A673 (cell line): ENCODE measurements at regions not wholly inside any gene's neighbourhood (a gene's known extent, or its start where the extent isn't known, plus 50 kb on each side); places are given as distances from the start of the nearest gene placed in this dataset.
A peak's percentile ranks its signal among the peaks of the same experiment; 100 is the strongest.

Experiments
- BruUV-seq: library from RNA; stranded (reverse); fragments of 400-500 nt; replicated peaks from 2 replicates; lab custom pipeline; 2021; lab: Mats Ljungman, UMichigan
- CTCF ChIA-PET: fragments of 300-600 bp; sonication (Branson Sonifier 250); formaldehyde crosslinking; loops from one replicate; lab custom pipeline; 2022; ENCODE audit warnings: antibody characterized with exemption; lab: Charles Lee
- POLR2A ChIA-PET: fragments of 300-600 bp; sonication (Branson Sonifier 250); formaldehyde crosslinking; loops from one replicate; lab custom pipeline; 2022; ENCODE audit warnings: antibody characterized with exemption; ENCODE audit not compliant: low non-redundant PET; lab: Charles Lee
- DNase-seq: peaks from one replicate; pipeline ENCODE4 v3.0.0-alpha.2; 2015; ENCODE audit warnings: low spot score
- H3K27ac ChIP-seq: fragments of 200-600 bp; sonication (generic); 2 replicates; pipeline ENCODE4 v1.5.1; 2016; ENCODE audit warnings: mixed run types, low read depth, mild to moderate bottlenecking, mixed read lengths, antibody characterized with exemption, low read length; ENCODE audit not compliant: poor library complexity, severe bottlenecking
- H3K27me3 ChIP-seq: fragments of 200-600 bp; sonication (generic); replicated peaks from 2 replicates; pipeline ENCODE4 v1.6.1; 2017; ENCODE audit warnings: mixed run types, low read depth, mild to moderate bottlenecking, mixed read lengths, antibody characterized with exemption, low read length; ENCODE audit not compliant: insufficient read depth, poor library complexity
- H3K36me3 ChIP-seq: fragments of 200-600 bp; sonication (generic); 2 replicates; pipeline ENCODE4 v1.6.1; 2016; ENCODE audit warnings: mixed run types, mild to moderate bottlenecking, mixed read lengths, antibody characterized with exemption, low read length; ENCODE audit not compliant: insufficient read depth, poor library complexity, severe bottlenecking
- H3K4me1 ChIP-seq: fragments of 200-600 bp; sonication (generic); 2 replicates; pipeline ENCODE4 v1.6.1; 2017; ENCODE audit warnings: mixed run types, mild to moderate bottlenecking, mixed read lengths, antibody characterized with exemption, low read length; ENCODE audit not compliant: insufficient read depth, poor library complexity, severe bottlenecking
- H3K4me3 ChIP-seq: fragments of 200-600 bp; sonication (generic); 2 replicates; pipeline ENCODE4 v1.5.1; 2016; ENCODE audit warnings: low read depth, mixed run types, mild to moderate bottlenecking, mixed read lengths, low read length; ENCODE audit not compliant: poor library complexity, severe bottlenecking
- H3K9me3 ChIP-seq: fragments of 200-600 bp; sonication (generic); 2 replicates; pipeline ENCODE4 v1.6.1; 2016; ENCODE audit warnings: mixed run types, low read depth, mild to moderate bottlenecking, mixed read lengths, antibody characterized with exemption, low read length; ENCODE audit not compliant: poor library complexity, severe bottlenecking
- CTCF ChIP-seq: fragments of 300-800, 200-600 bp; sonication (generic); conservative IDR thresholded peaks from 2 replicates; pipeline ENCODE4 v1.5.1; 2017; ENCODE audit warnings: low read depth, mild to moderate bottlenecking, antibody characterized with exemption, low read length, moderate library complexity, mixed read lengths
- EZH2 ChIP-seq: fragments of 200-600 bp; sonication (generic); IDR thresholded peaks from 2 replicates; pipeline ENCODE4 v1.6.1; 2017; ENCODE audit warnings: borderline replicate concordance, low read depth, mild to moderate bottlenecking, mixed read lengths, antibody characterized with exemption, low read length; ENCODE audit not compliant: poor library complexity, severe bottlenecking
- intact Hi-C: fragments of 100-400 bp; cut with micrococcal nuclease; formaldehyde crosslinking; loops from one replicate; pipeline ENCODE4 v1.10.0; 2022; ENCODE audit not compliant: unreplicated experiment

- POLR2A ChIA-PET: no interaction called here
- no TSS peak for BruUV-seq
- Histone ChIP-seq H3K36me3 (no peaks in the 10 kb centered on the region), H3K4me3 (no peak overlapping the region), H3K27me3 (no peaks in the 10 kb centered on the region), H3K4me1 (peaks cover 10% of the 10 kb centered on the region), H3K27ac (no peak overlapping the region), H3K9me3 (no peaks in the 10 kb centered on the region)
- intact Hi-C loops: no loop called here
- CTCF ChIA-PET: no interaction called here
- TF ChIP-seq CTCF (no peak), EZH2 (no peak)
- peak; percentile 37 for DNase-seq
These were observed 130.0 kb upstream of the SGK1 start for GRCh38 chr6:134447883-134448387.

- TF ChIP-seq CTCF (no peak), EZH2 (no peak)
- no peak overlapping the region for H3K27ac ChIP-seq
- no peaks in the 10 kb centered on the region for H3K36me3 ChIP-seq
- no peaks in the 10 kb centered on the region for H3K9me3 ChIP-seq
- H3K4me1 ChIP-seq: peaks cover 10% of the 10 kb centered on the region
- H3K4me3 ChIP-seq: no peak overlapping the region
- peak; percentile 15 for DNase-seq
- CTCF ChIA-PET: no interaction called here
- intact Hi-C loops: no loop called here
- no TSS peak for BruUV-seq
- no peaks in the 10 kb centered on the region for H3K27me3 ChIP-seq
- POLR2A ChIA-PET: no interaction called here
These were observed 129.5 kb upstream of the SGK1 start for GRCh38 chr6:134447423-134447822.

- ChIA-PET CTCF (no interaction called here), POLR2A (no interaction called here)
- H3K36me3 ChIP-seq: no peaks in the 10 kb centered on the region
- DNase-seq: no peak
- TF ChIP-seq CTCF: no peak
- no peak for TF ChIP-seq EZH2
- H3K27me3 ChIP-seq: no peaks in the 10 kb centered on the region
- peaks cover 10% of the 10 kb centered on the region for H3K4me1 ChIP-seq
- H3K27ac ChIP-seq: no peak overlapping the region
- H3K9me3 ChIP-seq: no peaks in the 10 kb centered on the region
- intact Hi-C loops: no loop called here
- no peak overlapping the region for H3K4me3 ChIP-seq
- no TSS peak for BruUV-seq
These were observed 129.0 kb upstream of the SGK1 start for GRCh38 chr6:134446896-134447295.
